ENCODE measurements at regions not wholly inside any gene's neighbourhood (a gene's known extent, or its start where the extent isn't known, plus 50 kb on each side); places are given as distances from the start of the nearest gene placed in this dataset.

- H3K4me3 ChIP-seq (ENCODE audit: low read depth, low read length), result no peak overlapping the region
- FAIRE-seq, result no peak
Measured at GRCh38 chr17:77763575-77763974, 194.9 kb upstream of the TNRC6C start.

GRCh38 chr17:77765292-77765691 is 193.2 kb upstream of the TNRC6C start:
- TF ChIP-seq CTCF (IDR thresholded peaks at IDR 0.05; ENCODE audit: insufficient read depth, low read length, severe bottlenecking), result no peak
- H3K27me3 ChIP-seq (ENCODE audit: control insufficient read depth, insufficient read depth, low read length), result peaks cover 6% of the 10 kb centered on the region
- H3K36me3 ChIP-seq (ENCODE audit: control insufficient read depth, insufficient read depth, low read length), result no peaks in the 10 kb centered on the region
- DNase-seq (ENCODE audit: low read depth), result no peak
- no peak overlapping the region for H3K4me3 ChIP-seq (ENCODE audit: low read depth, low read length)
- FAIRE-seq, result no peak

More at GRCh38 chr17:77763575-77763974, 194.9 kb upstream of the TNRC6C start:
- no peaks in the 10 kb centered on the region for H3K27me3 ChIP-seq (ENCODE audit: control insufficient read depth, insufficient read depth, low read length)
- H3K36me3 ChIP-seq (ENCODE audit: control insufficient read depth, insufficient read depth, low read length), result no peaks in the 10 kb centered on the region
- no peak for TF ChIP-seq CTCF (IDR thresholded peaks at IDR 0.05; ENCODE audit: insufficient read depth, low read length, severe bottlenecking)
- no peak for DNase-seq (ENCODE audit: low read depth)

- Histone ChIP-seq H3K36me3 (ENCODE audit: control insufficient read depth, insufficient read depth, low read length) (no peaks in the 10 kb centered on the region), H3K27me3 (ENCODE audit: control insufficient read depth, insufficient read depth, low read length) (peaks cover 6% of the 10 kb centered on the region), H3K4me3 (ENCODE audit: low read depth, low read length) (no peak overlapping the region)
- TF ChIP-seq CTCF (IDR thresholded peaks at IDR 0.05; ENCODE audit: insufficient read depth, low read length, severe bottlenecking), result no peak
- DNase-seq (ENCODE audit: low read depth) (no peak), FAIRE-seq (no peak)
Measured at GRCh38 chr17:77767148-77767547, 191.4 kb upstream of the TNRC6C start.

GRCh38 chr17:77768248-77768852 is 190.2 kb upstream of the TNRC6C start:
- Histone ChIP-seq H3K27me3 (ENCODE audit: control insufficient read depth, insufficient read depth, low read length) (peaks cover 6% of the 10 kb centered on the region), H3K4me3 (ENCODE audit: low read depth, low read length) (no peak overlapping the region), H3K36me3 (ENCODE audit: control insufficient read depth, insufficient read depth, low read length) (no peaks in the 10 kb centered on the region)
- TF ChIP-seq CTCF (IDR thresholded peaks at IDR 0.05; ENCODE audit: insufficient read depth, low read length, severe bottlenecking), result no peak
- DNase-seq (ENCODE audit: low read depth) (no peak), FAIRE-seq (no peak)

GRCh38 chr17:77769215-77769614 is 189.3 kb upstream of the TNRC6C start:
- Histone ChIP-seq H3K27me3 (ENCODE audit: control insufficient read depth, insufficient read depth, low read length) (peaks cover 6% of the 10 kb centered on the region), H3K4me3 (ENCODE audit: low read depth, low read length) (no peak overlapping the region), H3K36me3 (ENCODE audit: control insufficient read depth, insufficient read depth, low read length) (no peaks in the 10 kb centered on the region)
- DNase-seq (ENCODE audit: low read depth), result no peak
- FAIRE-seq, result no peak
- no peak for TF ChIP-seq CTCF (IDR thresholded peaks at IDR 0.05; ENCODE audit: insufficient read depth, low read length, severe bottlenecking)

- H3K36me3 ChIP-seq (ENCODE audit: control insufficient read depth, insufficient read depth, low read length), result no peaks in the 10 kb centered on the region
- TF ChIP-seq CTCF (IDR thresholded peaks at IDR 0.05; ENCODE audit: insufficient read depth, low read length, severe bottlenecking), result no peak
- DNase-seq (ENCODE audit: low read depth) (no peak), FAIRE-seq (no peak)
- H3K4me3 ChIP-seq (ENCODE audit: low read depth, low read length), result no peak overlapping the region
- H3K27me3 ChIP-seq (ENCODE audit: control insufficient read depth, insufficient read depth, low read length), result peaks cover 6% of the 10 kb centered on the region
Measured at GRCh38 chr17:77769762-77770161, 188.7 kb upstream of the TNRC6C start.

All from bronchial epithelial cell (primary cell).